ENCODE measurements at regions not wholly inside any gene's neighbourhood (a gene's known extent, or its start where the extent isn't known, plus 50 kb on each side); places are given as distances from the start of the nearest gene placed in this dataset.
A peak's percentile ranks its signal among the peaks of the same experiment; 100 is the strongest.

DNA sequence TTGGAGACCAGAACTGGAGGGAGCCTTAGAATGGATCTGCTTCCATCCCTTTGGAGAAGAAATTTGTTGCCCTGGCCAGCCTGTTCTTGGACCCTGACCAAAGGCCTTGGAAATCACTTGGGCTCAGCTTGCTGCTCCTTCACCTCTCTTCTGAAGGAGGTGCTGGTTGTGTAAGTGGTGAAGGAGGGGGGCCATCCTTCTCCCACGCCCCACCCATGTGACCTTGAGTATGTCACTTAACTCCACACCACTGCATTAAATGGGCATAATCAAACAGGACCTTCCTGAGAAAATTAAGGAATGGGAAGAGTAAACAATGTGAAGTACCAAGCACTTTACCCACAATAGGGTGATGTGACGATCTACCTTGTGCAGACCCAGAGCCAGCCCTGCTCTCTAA lies 68.3 kb upstream of the GJB5 start:
- DNase-seq (peak; percentile 73), ATAC-seq (peak; percentile 87 to 88)
- Histone ChIP-seq H3K4me1 (peaks cover 4% of the 10 kb centered on the region), H3K27me3 (ENCODE audit: low read depth) (no peaks in the 10 kb centered on the region), H3K9me3 (no peaks in the 10 kb centered on the region), H3K27ac (no peak overlapping the region), H3K36me3 (no peaks in the 10 kb centered on the region), H3K4me3 (no peak overlapping the region)
- intact Hi-C loops (cut with DNase I) = no loop called here
- TF ChIP-seq, protein P1, sequence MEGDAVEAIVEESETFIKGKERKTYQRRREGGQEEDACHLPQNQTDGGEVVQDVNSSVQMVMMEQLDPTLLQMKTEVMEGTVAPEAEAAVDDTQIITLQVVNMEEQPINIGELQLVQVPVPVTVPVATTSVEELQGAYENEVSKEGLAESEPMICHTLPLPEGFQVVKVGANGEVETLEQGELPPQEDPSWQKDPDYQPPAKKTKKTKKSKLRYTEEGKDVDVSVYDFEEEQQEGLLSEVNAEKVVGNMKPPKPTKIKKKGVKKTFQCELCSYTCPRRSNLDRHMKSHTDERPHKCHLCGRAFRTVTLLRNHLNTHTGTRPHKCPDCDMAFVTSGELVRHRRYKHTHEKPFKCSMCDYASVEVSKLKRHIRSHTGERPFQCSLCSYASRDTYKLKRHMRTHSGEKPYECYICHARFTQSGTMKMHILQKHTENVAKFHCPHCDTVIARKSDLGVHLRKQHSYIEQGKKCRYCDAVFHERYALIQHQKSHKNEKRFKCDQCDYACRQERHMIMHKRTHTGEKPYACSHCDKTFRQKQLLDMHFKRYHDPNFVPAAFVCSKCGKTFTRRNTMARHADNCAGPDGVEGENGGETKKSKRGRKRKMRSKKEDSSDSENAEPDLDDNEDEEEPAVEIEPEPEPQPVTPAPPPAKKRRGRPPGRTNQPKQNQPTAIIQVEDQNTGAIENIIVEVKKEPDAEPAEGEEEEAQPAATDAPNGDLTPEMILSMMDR (IDR thresholded peaks at IDR 0.05) = no peak

DNA sequence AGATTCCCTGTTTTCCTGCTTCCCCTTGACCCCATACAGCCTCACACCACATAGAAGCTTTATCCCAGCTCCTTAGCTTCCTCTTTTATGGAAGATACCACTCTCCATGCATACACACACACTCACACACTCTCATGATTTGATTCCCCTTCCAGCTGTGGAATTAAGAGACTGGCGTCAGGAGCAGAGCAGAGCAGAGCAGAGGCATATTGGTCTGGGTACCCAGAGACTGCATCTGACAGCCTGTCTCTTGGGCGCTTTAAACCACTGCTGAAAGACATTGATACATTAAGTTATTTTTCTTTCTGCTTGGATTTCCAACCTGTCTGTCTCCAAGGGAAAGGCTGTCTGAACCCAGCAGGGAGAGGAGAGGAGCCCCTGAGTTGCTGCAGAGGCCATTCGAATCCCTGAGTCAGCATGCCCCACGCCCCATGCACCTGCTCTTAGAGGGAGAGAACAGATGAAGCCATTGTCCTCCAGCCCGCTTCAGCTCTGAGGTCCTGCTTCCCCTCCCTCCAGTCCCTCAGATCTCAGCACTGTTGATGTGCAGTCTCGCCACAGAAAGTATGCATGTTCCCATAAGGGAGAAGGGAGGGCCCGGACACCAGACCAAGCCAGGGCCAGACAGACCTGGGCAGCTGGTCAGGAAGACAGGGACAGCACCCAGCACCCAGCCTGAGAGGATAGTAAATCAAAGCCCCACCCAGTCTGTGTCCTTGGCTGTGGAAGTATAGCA lies 66.7 kb upstream of the GJB5 start:
- H3K9me3 ChIP-seq = no peaks in the 10 kb centered on the region
- TF ChIP-seq, protein P1 (IDR thresholded peaks at IDR 0.05) = no peak
- ATAC-seq = no peak
- no peaks in the 10 kb centered on the region for H3K4me1 ChIP-seq
- H3K27ac ChIP-seq = no peak overlapping the region
- DNase-seq = no peak
- H3K27me3 ChIP-seq (ENCODE audit: low read depth) = no peaks in the 10 kb centered on the region
- intact Hi-C loops (cut with DNase I) = no loop called here
- no peak overlapping the region for H3K4me3 ChIP-seq
- H3K36me3 ChIP-seq = no peaks in the 10 kb centered on the region

DNA sequence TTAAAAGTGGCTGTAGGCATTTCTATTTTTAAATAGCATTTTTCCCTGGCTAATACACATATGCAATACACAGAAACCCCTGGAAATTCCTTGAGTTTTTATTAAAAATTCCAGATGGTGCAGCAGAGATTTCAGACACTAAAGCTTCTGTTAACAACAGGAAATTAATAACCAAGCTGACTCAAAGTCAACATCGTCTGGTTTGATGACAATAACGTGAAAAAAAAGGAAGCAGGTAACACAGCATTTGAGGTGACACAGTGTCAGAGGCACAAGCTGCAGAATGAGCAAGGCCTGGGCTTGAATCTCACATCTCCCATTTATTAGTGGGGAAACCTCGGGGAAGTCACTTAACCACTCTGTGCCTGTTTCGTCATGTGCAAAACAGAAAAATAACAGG lies 64.6 kb upstream of the GJB5 start:
- H3K4me3 ChIP-seq = no peak overlapping the region
- H3K27me3 ChIP-seq (ENCODE audit: low read depth) = no peaks in the 10 kb centered on the region
- H3K36me3 ChIP-seq = no peaks in the 10 kb centered on the region
- DNase-seq (no peak), ATAC-seq (no peak)
- H3K9me3 ChIP-seq = no peaks in the 10 kb centered on the region
- no peaks in the 10 kb centered on the region for H3K4me1 ChIP-seq
- TF ChIP-seq, protein P1 (IDR thresholded peaks at IDR 0.05) = no peak
- no peak overlapping the region for H3K27ac ChIP-seq
- intact Hi-C loops (cut with DNase I) = no loop called here

DNA sequence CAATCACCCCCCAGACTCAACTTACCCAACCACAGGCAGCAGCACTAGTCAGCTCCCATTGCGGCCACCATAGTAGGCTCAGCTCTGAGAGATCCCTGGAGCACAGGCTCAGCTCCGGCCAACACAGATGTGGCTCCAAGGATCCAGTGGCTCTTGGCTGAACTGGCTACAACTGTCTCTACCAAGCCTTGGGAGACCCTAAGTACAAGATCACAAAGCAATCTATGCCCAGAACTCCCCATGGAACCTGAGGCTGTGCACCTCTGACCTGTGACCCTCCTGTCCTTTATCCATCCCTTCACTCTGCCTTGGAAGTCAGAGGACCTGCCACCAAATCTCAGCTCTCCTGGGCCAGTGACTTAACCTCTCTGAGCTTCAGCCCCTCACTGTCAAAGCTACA lies 61.8 kb upstream of the GJB5 start:
- ATAC-seq = no peak
- intact Hi-C loops (cut with DNase I) = no loop called here
- TF ChIP-seq, protein P1 (IDR thresholded peaks at IDR 0.05) = no peak

DNA sequence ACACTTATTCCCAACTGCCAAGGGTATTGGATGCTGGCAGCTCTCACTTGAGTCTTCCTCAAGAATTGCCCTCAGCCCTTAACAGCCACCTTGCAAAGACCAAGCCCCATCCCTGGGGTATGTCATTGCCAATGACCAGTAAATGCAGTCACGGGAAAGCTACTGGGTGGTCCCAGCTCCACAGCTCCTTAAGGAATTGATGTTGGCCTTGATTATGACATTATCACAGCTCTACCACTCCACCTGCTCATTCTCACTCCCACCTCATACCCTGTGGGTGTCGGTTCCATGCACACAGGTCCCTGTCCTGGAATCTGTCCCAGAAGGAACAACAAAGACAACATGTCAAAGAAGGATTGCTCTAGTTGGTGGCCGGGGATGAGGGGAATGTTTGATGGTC lies 60.5 kb upstream of the GJB5 start:
- H3K27me3 ChIP-seq (ENCODE audit: low read depth) = peaks cover 3% of the 10 kb centered on the region
- H3K27ac ChIP-seq = no peak overlapping the region
- no peaks in the 10 kb centered on the region for H3K4me1 ChIP-seq
- H3K4me3 ChIP-seq = no peak overlapping the region
- no peaks in the 10 kb centered on the region for H3K9me3 ChIP-seq
- no peaks in the 10 kb centered on the region for H3K36me3 ChIP-seq
- TF ChIP-seq, protein P1 (IDR thresholded peaks at IDR 0.05) = no peak
- intact Hi-C loops (cut with DNase I) = no loop called here
- ATAC-seq = no peak
- DNase-seq = no peak

More for the DNA sequence above, 61.8 kb upstream of the GJB5 start:
- Histone ChIP-seq H3K9me3 (no peaks in the 10 kb centered on the region), H3K27me3 (ENCODE audit: low read depth) (peaks cover 3% of the 10 kb centered on the region), H3K4me3 (no peak overlapping the region), H3K36me3 (no peaks in the 10 kb centered on the region), H3K27ac (no peak overlapping the region), H3K4me1 (no peaks in the 10 kb centered on the region)
- no peak for DNase-seq

Measured in lower lobe of right lung (tissue), 2 donors.